NCI-H2107 treated with DMSO at 0.1 percent for 48 hours (cell line): ENCODE measurements at regions not wholly inside any gene's neighbourhood (a gene's known extent, or its start where the extent isn't known, plus 50 kb on each side); places are given as distances from the start of the nearest gene placed in this dataset.
"Not testable (repeated sequence)": the region's sequence is repeated elsewhere in the genome, so short reads cannot be mapped to it uniquely, and the experiment has no call there.

Experiments used
- DNase-seq: peaks from one replicate; lab custom pipeline; 2025; ENCODE audit not compliant: unreplicated experiment; lab: John Stamatoyannopoulos, UW

GRCh38 chr4:84231539-84232055, 267.5 kb downstream of the NKX6-1 start:
- DNase-seq, result no peak

GRCh38 chr4:84224522-84224921, 274.6 kb downstream of the NKX6-1 start:
- peak; percentile 66 for DNase-seq

GRCh38 chr4:84221704-84222103, 277.4 kb downstream of the NKX6-1 start:
- peak; percentile 11 for DNase-seq

GRCh38 chr4:84220990-84221389, 278.1 kb downstream of the NKX6-1 start:
- DNase-seq, result no peak

- DNase-seq, result no peak
These were observed 279.4 kb downstream of the NKX6-1 start for GRCh38 chr4:84219656-84220055.

- DNase-seq, result peak; percentile 11
These were observed 281.1 kb downstream of the NKX6-1 start for GRCh38 chr4:84218031-84218430.

- DNase-seq, result no peak
These were observed 283.9 kb downstream of the NKX6-1 start for GRCh38 chr4:84215217-84215616.

GRCh38 chr4:84206226-84206625, 292.9 kb downstream of the NKX6-1 start:
- DNase-seq, result not testable (repeated sequence)

GRCh38 chr4:84189144-84189543, 309.9 kb downstream of the NKX6-1 start:
- no peak for DNase-seq

- DNase-seq, result no peak
These were observed 319.7 kb downstream of the NKX6-1 start for GRCh38 chr4:84179409-84179808.

- no peak for DNase-seq
These were observed 321.1 kb downstream of the NKX6-1 start for GRCh38 chr4:84177831-84178542.

GRCh38 chr4:84176016-84176415, 323.1 kb downstream of the NKX6-1 start:
- no peak for DNase-seq

GRCh38 chr4:84171871-84172270, 327.2 kb downstream of the NKX6-1 start:
- DNase-seq, result no peak

- DNase-seq, result no peak
These were observed 331.5 kb downstream of the NKX6-1 start for GRCh38 chr4:84167564-84167963.

- no peak for DNase-seq
These were observed 332.0 kb downstream of the NKX6-1 start for GRCh38 chr4:84167093-84167492.

GRCh38 chr4:84166486-84166885, 332.6 kb downstream of the NKX6-1 start:
- no peak for DNase-seq

- no peak for DNase-seq
These were observed 334.9 kb downstream of the NKX6-1 start for GRCh38 chr4:84164201-84164600.

- DNase-seq, result no peak
These were observed 339.3 kb downstream of the NKX6-1 start for GRCh38 chr4:84159762-84160161.

GRCh38 chr4:84158670-84159069, 340.4 kb downstream of the NKX6-1 start:
- DNase-seq, result no peak

- no peak for DNase-seq
These were observed 347.5 kb downstream of the NKX6-1 start for GRCh38 chr4:84151574-84151973.

GRCh38 chr4:84150177-84150576, 348.9 kb downstream of the NKX6-1 start:
- DNase-seq, result no peak

GRCh38 chr4:84147831-84148230, 351.3 kb downstream of the NKX6-1 start:
- DNase-seq, result no peak
